H1 (cell line): ENCODE measurements at regions not wholly inside any gene's neighbourhood (a gene's known extent, or its start where the extent isn't known, plus 50 kb on each side); places are given as distances from the start of the nearest gene placed in this dataset.

Source experiments
- CTCF ChIA-PET: fragments of 300-600 bp; sonication (Branson Sonifier 250); formaldehyde crosslinking; loops from one replicate; lab custom pipeline; 2021; ENCODE audit not compliant: partially characterized antibody; lab: Charles Lee
- POLR2A ChIA-PET: fragments of 300-600 bp; sonication (Branson Sonifier 250); formaldehyde crosslinking; loops from one replicate; lab custom pipeline; 2021; ENCODE audit warnings: inconsistent platforms; ENCODE audit not compliant: partially characterized antibody; lab: Charles Lee
- DNase-seq, 2 experiments: peaks; one replicate each; pipeline versions ENCODE4 v3.0.0 to v3.0.0-alpha.2; 2010 to 2022; ENCODE audit warnings: low spot score in 2 of 2, low read depth in 1 of 2, mixed read lengths in 1 of 2
- FAIRE-seq: peaks from 2 replicates; lab custom pipeline; 2011; peaks lifted over from hg19 to GRCh38; lab: Jason Lieb, UNC
- H2AFZ ChIP-seq: 2 replicates; pipeline ENCODE4 v1.8.1; 2012; ENCODE audit warnings: low read length, inconsistent platforms
- H2AK5ac ChIP-seq: 2 replicates; pipeline ENCODE4 v1.6.1; 2013; ENCODE audit warnings: low read depth, low read length
- H2BK120ac ChIP-seq: replicated peaks from 2 replicates; pipeline ENCODE3; 2013; ENCODE audit warnings: low read depth, low read length, inconsistent platforms
- H2BK12ac ChIP-seq: 2 replicates; pipeline ENCODE4 v1.6.1; 2013; ENCODE audit warnings: low read depth, low read length
- H2BK15ac ChIP-seq: 2 replicates; pipeline ENCODE4 v1.6.1; 2013; ENCODE audit warnings: low read length
- H2BK20ac ChIP-seq: 2 replicates; pipeline ENCODE4 v1.6.1; 2013; ENCODE audit warnings: low read length
- H2BK5ac ChIP-seq: 2 replicates; pipeline ENCODE4 v1.6.1; 2013; ENCODE audit warnings: low read depth, low read length
- H3K14ac ChIP-seq: 2 replicates; pipeline ENCODE4 v1.6.1; 2013; ENCODE audit warnings: inconsistent platforms; ENCODE audit not compliant: insufficient read length
- H3K18ac ChIP-seq: 2 replicates; pipeline ENCODE4 v1.6.1; 2013; ENCODE audit warnings: low read length; ENCODE audit errors: extremely low read depth
- H3K23ac ChIP-seq: 2 replicates; pipeline ENCODE4 v1.6.1; 2013; ENCODE audit warnings: inconsistent platforms; ENCODE audit not compliant: insufficient read length
- H3K23me2 ChIP-seq: 2 replicates; pipeline ENCODE4 v1.6.1; 2013; ENCODE audit warnings: low read depth, low read length
- H3K27ac ChIP-seq: 2 replicates; pipeline ENCODE4 v1.6.1; 2011; ENCODE audit warnings: low read depth, low read length, inconsistent platforms
- H3K27me3 ChIP-seq, 4 experiments: replicated peaks in 1 of 4; 1 replicate in 1 of 4; 2 replicates in 3 of 4; pipeline versions ENCODE4 v1.6.1 to v1.8.1; 2011 to 2013; ENCODE audit warnings: low read length in 3 of 4, mild to moderate bottlenecking in 3 of 4, inconsistent platforms in 2 of 4, mixed read lengths in 2 of 4, moderate library complexity in 1 of 4; ENCODE audit not compliant: control insufficient read depth in 3 of 4, insufficient read depth in 3 of 4; ENCODE audit errors: extremely low read depth in 1 of 4
- H3K36me3 ChIP-seq, 4 experiments: 2 replicates each; pipeline versions ENCODE4 v1.6.1 to v1.8.1; 2011 to 2013; ENCODE audit warnings: mild to moderate bottlenecking in 4 of 4, low read length in 3 of 4, moderate library complexity in 2 of 4, control low read depth in 1 of 4, inconsistent platforms in 1 of 4; ENCODE audit not compliant: insufficient read depth in 4 of 4, control insufficient read depth in 2 of 4
- H3K4ac ChIP-seq: replicated peaks from 2 replicates; pipeline ENCODE3; 2013; ENCODE audit warnings: low read length, low read depth, mixed read lengths, inconsistent platforms; ENCODE audit not compliant: insufficient read length
- H3K4me1 ChIP-seq, 4 experiments: replicated peaks in 1 of 4; 1 replicate in 1 of 4; 2 replicates in 3 of 4; pipeline versions ENCODE4 v1.6.1 to v1.8.1; 2011 to 2013; ENCODE audit warnings: low read length in 3 of 4, inconsistent platforms in 2 of 4, mixed read lengths in 1 of 4; ENCODE audit not compliant: insufficient read depth in 4 of 4, control insufficient read depth in 3 of 4
- H3K4me2 ChIP-seq, 2 experiments: 2 replicates each; pipeline versions ENCODE4 v1.6.1 to v1.8.1; 2011 to 2013; ENCODE audit warnings: low read depth in 2 of 2, low read length in 2 of 2, control low read depth in 1 of 2, inconsistent platforms in 1 of 2, mild to moderate bottlenecking in 1 of 2; ENCODE audit not compliant: insufficient read depth in 1 of 2
- H3K4me3 ChIP-seq, 4 experiments: fragments of 200-600, 300-600 bp in 1 of 4; sonication (generic), shearing (Covaris generic), sonication (Bioruptor Twin) in 1 of 4; 2 replicates each; pipeline versions ENCODE4 v1.5.1 to v1.8.1; 2011 to 2016; ENCODE audit warnings: low read length in 4 of 4, low read depth in 3 of 4, control low read depth in 2 of 4, inconsistent platforms in 2 of 4, mild to moderate bottlenecking in 2 of 4, mixed read lengths in 1 of 4, moderate library complexity in 1 of 4; ENCODE audit not compliant: insufficient read depth in 2 of 4; ENCODE audit errors: extremely low read depth in 1 of 4
- H3K56ac ChIP-seq: replicated peaks from 2 replicates; pipeline ENCODE3; 2013; ENCODE audit warnings: low read depth, mild to moderate bottlenecking, mixed read lengths, low read length, inconsistent platforms; ENCODE audit not compliant: insufficient read length
- H3K79me1 ChIP-seq: 2 replicates; pipeline ENCODE4 v1.6.1; 2013; ENCODE audit warnings: low read depth, low read length, control low read depth
- H3K79me2 ChIP-seq, 2 experiments: 2 replicates each; pipeline versions ENCODE4 v1.6.1 to v1.8.1; 2012 to 2013; ENCODE audit warnings: low read length in 2 of 2, mild to moderate bottlenecking in 2 of 2, inconsistent platforms in 1 of 2; ENCODE audit not compliant: insufficient read depth in 2 of 2, control insufficient read depth in 1 of 2
- H3K9ac ChIP-seq, 4 experiments: replicated peaks in 1 of 4; 1 replicate in 1 of 4; 2 replicates in 3 of 4; pipeline versions ENCODE4 v1.6.1 to v1.8.1; 2011 to 2013; ENCODE audit warnings: low read depth in 3 of 4, low read length in 3 of 4, control low read depth in 2 of 4, mild to moderate bottlenecking in 2 of 4, moderate library complexity in 2 of 4, inconsistent platforms in 1 of 4; ENCODE audit errors: extremely low read depth in 1 of 4
- H3K9me3 ChIP-seq, 2 experiments: 2 replicates each; pipeline versions ENCODE4 v1.6.1 to v1.8.1; 2012 to 2013; ENCODE audit warnings: mild to moderate bottlenecking in 2 of 2, moderate library complexity in 2 of 2, control low read depth in 1 of 2, inconsistent platforms in 1 of 2, low read depth in 1 of 2, low read length in 1 of 2, mixed read lengths in 1 of 2; ENCODE audit not compliant: insufficient read depth in 2 of 2
- H4K20me1 ChIP-seq, 2 experiments: replicated peaks in 1 of 2; 2 replicates each; pipeline versions ENCODE3 to v1.8.1; 2011 to 2013; ENCODE audit warnings: inconsistent platforms in 2 of 2, low read length in 2 of 2, mild to moderate bottlenecking in 1 of 2; ENCODE audit not compliant: insufficient read depth in 2 of 2, control insufficient read depth in 1 of 2
- H4K5ac ChIP-seq: 2 replicates; pipeline ENCODE4 v1.6.1; 2013; ENCODE audit warnings: low read length, low read depth, mixed read lengths, inconsistent platforms; ENCODE audit not compliant: insufficient read length
- H4K8ac ChIP-seq: 2 replicates; pipeline ENCODE4 v1.8.0; 2013; ENCODE audit warnings: mild to moderate bottlenecking, moderate library complexity, low read length, inconsistent platforms; ENCODE audit not compliant: insufficient read depth; ENCODE audit errors: extremely low read depth
- H4K91ac ChIP-seq: replicated peaks from 2 replicates; pipeline ENCODE3; 2013; ENCODE audit warnings: low read length, mixed read lengths, inconsistent platforms; ENCODE audit not compliant: insufficient read length
- KDM4A ChIP-seq: IDR thresholded peaks from one replicate; pipeline ENCODE4 v1.7.1; 2012; ENCODE audit warnings: low read depth, mild to moderate bottlenecking, moderate library complexity, low read length, inconsistent platforms; ENCODE audit not compliant: severe bottlenecking
- SUZ12 ChIP-seq: fragments of 200-600 bp; sonication (generic); IDR thresholded peaks from 2 replicates; pipeline ENCODE4 v1.6.1; 2012; ENCODE audit warnings: mild to moderate bottlenecking, inconsistent platforms, low read length, moderate library complexity, mixed read lengths
- WGBS, 2 experiments: shearing (Covaris generic) in 1 of 2; methylation state at CpG; one replicate each; pipeline versions ENCODE4 v1.1.6 to v1.1.7; 2013 to 2015; ENCODE audit warnings: low lambda C conversion rate in 2 of 2, mixed read lengths in 2 of 2, inconsistent platforms in 1 of 2, low coverage in 1 of 2, missing lambda C conversion rate in 1 of 2; ENCODE audit not compliant: insufficient replicate concordance in 2 of 2, insufficient coverage in 1 of 2, insufficient read length in 1 of 2; ENCODE audit errors: extremely low coverage in 1 of 2, missing lambda C conversion rate in 1 of 2; 5-methylcytosine and 5-hydroxymethylcytosine counted together

- Histone ChIP-seq H2AK5ac (no peak overlapping the region), H3K4me1 (no peaks in the 10 kb centered on the region), H2BK15ac (no peak overlapping the region), H3K4ac (no peak overlapping the region), H3K4me2 (no peak overlapping the region), H4K5ac (no peak overlapping the region)
- POLR2A ChIA-PET, result no interaction called here
- no peak for FAIRE-seq
- no peak for DNase-seq
- TF ChIP-seq SUZ12, result no peak
- TF ChIP-seq KDM4A, result no peak
- TF ChIP-seq, all 59 proteins: peak for 0
- H3K23ac ChIP-seq, result no peak overlapping the region
- H3K4me3 ChIP-seq, result no peak overlapping the region
- no peak overlapping the region for H3K56ac ChIP-seq
- no peak overlapping the region for H2BK12ac ChIP-seq
- H4K8ac ChIP-seq, result no peak overlapping the region
- H3K9ac ChIP-seq, result no peak overlapping the region
- no peak overlapping the region for H3K18ac ChIP-seq
- CTCF ChIA-PET, result no interaction called here
- no peaks in the 10 kb centered on the region for H3K23me2 ChIP-seq
- H3K27me3 ChIP-seq, result no peaks in the 10 kb centered on the region
- H3K79me2 ChIP-seq, result no peaks in the 10 kb centered on the region
- no peak overlapping the region for H2BK120ac ChIP-seq
- no peak overlapping the region for H3K27ac ChIP-seq
- no peaks in the 10 kb centered on the region for H3K9me3 ChIP-seq
- no peak overlapping the region for H2AFZ ChIP-seq
- no peak overlapping the region for H2BK5ac ChIP-seq
- no peak overlapping the region for H4K91ac ChIP-seq
- no peaks in the 10 kb centered on the region for H4K20me1 ChIP-seq
- H3K79me1 ChIP-seq, result no peaks in the 10 kb centered on the region
- WGBS, 2 experiments, result 96% methylated on average over 1 of the region's 1 CpG; no CpG with 5 or more reads in 1 of the 2 experiments
- H2BK20ac ChIP-seq, result no peak overlapping the region
- no peaks in the 10 kb centered on the region for H3K36me3 ChIP-seq
- no peak overlapping the region for H3K14ac ChIP-seq
Measured at GRCh38 chr2:146363731-146364130, 1481.1 kb upstream of the ACVR2A start.
